ENCODE measurements at regions not wholly inside any gene's neighbourhood (a gene's known extent, or its start where the extent isn't known, plus 50 kb on each side); places are given as distances from the start of the nearest gene placed in this dataset.

DNA sequence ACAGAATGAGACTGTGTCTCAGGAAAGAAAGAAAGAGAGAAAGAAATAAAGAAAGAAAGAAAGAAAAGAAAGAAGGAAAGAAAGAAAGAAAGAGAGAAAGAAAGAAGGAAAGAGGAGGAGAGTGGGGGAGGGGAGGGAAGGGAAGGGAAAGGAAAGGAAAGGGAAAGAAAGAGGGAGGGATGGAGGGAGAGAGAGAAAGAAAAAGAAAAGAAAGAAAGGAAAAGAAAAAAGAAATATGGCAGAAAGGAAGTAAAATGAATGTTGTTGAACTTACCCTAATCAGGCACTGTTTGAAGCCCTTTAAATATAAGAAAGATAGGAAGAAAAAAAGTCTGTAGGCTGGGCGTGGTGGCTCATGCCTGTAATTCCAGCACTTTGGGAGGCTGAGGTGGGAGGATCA lies 276.1 kb downstream of the INSC start:
- no peak for DNase-seq

DNA sequence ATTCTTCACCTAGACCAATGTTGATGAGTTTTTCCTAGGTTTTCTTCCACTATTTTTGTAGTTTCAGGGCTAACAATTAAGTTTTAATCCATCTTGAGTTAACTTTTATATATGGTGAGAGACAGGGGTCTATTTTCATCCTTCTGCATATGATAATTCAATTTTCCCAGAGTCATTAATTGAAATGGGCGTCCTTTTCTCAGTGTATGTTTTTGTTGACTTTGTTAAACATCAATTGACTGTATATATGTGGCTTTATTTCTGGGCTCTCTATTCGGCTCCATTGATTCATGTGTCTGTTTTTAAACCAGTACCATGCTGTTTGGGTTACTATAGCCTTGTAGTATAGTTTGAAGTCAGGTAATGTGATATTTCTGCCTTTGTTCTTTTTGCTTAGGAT lies 282.1 kb downstream of the INSC start:
- no peak for DNase-seq

DNA sequence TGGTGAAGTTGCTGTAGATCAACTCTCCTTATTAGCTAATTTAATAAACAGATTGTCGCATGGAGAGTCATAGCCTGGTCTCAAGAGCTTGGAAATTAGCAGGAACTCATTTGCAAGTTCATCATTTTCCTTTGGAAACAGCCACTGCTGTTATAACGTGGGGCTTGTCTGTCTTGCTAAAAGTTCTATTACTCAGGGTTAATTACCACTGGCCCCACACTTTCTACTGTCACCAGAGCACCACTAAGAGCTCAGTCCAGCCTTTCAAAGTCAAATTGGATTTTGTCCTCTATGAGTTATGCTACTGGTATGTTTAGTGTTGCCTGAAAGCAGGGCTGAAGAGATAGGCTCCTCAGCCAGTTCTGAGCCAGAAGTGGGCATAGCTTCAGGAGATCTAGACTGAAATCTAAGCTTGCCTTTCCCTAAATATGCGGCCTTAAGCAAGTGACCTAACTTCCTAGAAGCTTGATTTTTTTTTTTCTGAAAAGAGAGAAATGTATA lies 292.2 kb downstream of the INSC start:
- DNase-seq, result no peak

DNA sequence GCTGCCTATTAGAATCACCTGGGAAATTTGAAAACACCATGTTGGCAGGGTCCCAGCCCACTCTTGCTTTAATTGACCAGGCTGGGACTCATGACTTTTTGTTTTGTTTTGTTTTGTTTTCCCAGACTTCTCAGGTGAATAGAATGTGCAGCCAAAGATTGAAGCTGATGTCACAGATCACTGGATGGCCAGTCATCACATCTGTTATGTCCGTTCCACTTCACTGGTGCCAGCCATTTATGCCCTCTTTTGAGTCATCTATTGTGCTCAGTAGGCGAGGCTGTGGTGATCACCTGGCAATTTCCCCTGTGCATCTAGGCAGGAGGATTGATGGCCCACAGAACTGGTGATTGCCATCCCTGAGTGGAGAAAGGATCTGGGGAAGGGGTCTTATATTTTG lies 297.3 kb downstream of the INSC start:
- DNase-seq, result peak; percentile 69

DNA sequence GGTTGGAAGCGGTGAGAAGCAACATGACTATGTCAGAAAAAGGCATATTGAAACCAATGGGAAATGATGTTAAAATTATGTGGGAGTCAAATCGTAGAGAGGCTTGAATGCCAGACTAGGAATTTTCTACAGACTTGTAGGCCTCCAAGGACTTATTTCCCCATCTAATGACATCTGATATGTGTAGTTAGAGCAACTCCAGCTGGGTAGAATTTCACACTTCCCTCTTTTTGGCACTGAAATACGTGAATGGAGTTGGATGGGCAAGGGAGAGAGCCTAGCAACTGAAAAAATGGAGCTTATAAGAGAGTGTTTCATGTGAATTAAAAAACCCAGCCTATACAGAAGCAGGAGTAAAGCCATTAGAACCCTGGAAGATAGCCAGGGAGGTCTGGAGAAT lies 304.2 kb downstream of the INSC start:
- no peak for DNase-seq

DNA sequence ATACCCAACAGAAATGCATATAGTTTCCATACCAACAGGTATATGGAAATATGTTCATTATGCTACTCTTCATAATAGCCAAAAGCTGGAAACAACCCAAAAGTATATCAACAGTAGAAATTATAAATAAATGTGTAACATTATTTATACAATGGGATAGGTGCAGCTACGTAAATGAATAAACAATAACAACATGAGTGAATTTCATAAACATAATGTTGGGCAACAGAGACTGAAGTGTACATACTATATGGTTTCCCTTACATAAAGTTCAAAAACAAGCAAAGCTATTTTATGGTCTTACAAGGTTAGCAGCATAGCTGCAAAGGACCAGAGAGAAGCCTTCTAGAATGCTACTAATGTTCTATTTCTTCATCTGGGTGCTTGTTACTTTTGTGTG lies 305.0 kb downstream of the INSC start:
- no peak for DNase-seq

DNA sequence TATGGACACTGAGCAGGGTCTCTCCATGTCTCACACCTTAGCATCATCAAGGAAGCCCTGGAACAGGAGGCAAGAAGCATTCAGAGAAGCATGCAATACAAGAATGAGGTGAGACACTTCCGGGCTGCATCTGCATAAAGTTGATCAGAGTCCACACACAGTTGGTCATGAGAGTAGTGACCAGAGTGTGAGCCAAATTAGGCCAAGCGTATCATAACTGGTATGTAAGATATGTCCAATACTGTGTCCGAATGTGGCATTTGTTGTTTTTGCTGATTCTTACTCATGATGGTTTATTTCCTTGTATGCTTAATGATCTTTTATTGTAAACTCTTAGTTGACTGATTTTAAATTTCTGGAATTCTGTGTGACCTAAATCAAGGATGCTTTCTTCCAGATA lies 315.7 kb downstream of the INSC start:
- no peak for DNase-seq

DNA sequence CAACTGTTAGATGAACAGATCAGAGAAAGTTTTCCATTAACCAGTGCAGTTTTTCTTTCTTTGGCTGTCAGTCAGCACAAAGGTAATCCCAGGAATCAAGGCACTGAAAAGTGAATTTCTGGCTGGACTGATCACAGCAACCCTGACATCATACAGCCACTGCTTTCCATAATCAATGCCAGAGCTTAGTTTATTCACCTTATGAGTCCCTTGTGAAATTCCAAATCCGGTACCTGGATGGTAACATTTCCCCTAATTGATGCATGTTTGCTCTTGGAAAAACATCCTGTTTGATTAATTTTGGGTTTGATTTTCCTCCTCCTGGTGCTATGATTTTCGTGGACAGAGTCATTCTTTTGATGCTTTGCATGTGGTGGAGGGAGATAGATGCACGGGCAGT lies 319.8 kb downstream of the INSC start:
- DNase-seq, result no peak

DNA sequence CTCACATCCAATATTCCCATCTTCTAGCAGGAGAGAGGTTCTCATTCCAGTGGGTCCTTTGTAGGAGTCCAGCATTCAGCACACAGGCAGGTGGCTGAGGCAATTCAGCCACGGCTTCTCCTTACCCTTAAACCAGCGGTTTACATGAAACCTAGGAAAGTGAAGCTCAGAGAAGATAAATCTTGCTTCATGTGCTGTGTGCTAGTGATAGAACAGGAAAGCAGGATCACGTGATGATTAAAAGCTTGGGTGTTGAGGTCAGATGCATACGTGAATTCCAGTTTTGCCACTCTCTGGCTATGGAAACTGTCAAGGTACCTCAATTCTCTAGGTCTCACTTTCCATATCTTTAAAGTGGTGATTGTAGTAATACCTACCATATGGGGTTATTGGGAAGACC lies 331.6 kb downstream of the INSC start:
- DNase-seq, result no peak

DNA sequence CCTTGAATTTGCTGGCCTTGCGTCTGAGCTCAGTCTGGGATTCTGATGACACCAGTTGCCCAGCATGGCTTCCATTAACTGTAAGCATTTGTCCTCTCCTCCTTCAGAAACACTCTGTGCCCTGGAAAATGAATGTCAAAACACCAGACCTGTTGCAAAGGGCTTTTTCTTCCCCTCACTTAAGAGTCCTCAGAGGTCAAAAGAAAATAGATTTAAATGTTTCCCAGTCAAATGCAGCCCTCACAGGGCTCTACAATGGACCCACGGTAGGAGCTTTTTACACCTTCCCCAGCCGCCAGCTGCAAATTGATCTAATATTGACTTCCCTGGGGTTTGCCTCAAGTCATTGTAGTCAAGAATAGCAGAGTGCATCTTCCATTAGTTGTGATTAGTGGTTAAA lies 332.2 kb downstream of the INSC start:
- no peak for DNase-seq

DNA sequence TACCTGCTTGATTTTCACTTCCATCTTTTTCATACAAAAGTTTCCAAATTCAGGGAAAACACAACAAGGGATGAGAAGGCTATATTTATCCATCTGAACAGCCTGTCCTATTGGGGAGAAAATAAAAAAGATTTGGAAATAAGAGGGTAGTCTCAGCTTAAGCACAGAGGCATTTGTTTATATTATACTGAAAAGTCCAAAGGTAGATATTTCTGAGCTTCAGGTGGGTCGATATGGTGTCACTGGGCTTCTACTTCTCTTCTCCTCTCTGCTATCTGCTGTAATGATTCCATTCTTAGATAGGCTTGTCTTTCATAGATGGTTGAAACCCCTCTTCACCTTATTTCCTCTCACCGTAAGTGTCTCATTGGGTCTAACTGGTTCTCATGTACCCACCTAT lies 337.0 kb downstream of the INSC start:
- no peak for DNase-seq

DNA sequence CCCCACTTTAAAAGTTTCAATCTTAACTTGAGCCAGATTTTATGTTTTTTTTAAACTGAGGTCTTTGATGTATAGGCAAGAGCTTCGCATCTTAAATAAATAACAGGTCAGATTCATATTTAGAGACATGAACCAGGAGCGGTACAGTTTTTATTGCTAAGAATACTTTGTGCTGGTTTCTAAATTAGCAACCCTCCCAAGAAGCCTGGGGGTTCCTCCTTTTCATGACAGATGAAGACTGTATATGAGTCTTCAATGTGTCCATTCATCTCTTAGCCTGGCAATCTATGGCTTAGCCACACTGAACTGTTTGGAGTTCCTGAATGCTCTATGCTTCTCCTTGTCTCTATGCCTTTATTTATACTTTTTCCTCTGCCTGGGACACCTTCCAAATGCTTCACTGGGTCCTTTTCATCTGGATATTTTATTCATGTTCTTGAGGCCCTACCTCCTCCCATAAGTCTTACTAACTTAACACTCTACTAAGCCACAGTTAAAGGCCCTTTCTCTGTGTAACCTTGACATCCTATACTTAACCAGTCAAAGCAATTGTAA lies 338.6 kb downstream of the INSC start:
- no peak for DNase-seq

DNA sequence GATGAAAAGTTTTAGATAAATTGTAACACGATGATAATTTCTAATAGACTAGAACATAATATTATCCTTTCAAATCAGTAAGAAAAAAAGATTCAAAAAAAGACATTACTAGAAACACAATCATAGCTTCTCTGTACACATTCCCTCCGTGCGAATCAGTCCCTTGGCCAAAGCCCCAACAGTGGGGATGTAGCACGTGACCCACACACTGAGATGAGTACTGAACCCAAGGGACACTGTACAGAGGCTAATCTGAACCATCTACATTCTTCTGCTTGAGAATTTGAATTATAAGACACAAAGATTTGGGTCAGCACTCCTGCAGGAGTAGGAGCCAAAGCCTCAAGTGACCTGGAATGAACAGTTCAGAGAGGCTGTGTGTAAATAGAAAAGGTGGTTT lies 353.7 kb downstream of the INSC start:
- no peak for DNase-seq

DNA sequence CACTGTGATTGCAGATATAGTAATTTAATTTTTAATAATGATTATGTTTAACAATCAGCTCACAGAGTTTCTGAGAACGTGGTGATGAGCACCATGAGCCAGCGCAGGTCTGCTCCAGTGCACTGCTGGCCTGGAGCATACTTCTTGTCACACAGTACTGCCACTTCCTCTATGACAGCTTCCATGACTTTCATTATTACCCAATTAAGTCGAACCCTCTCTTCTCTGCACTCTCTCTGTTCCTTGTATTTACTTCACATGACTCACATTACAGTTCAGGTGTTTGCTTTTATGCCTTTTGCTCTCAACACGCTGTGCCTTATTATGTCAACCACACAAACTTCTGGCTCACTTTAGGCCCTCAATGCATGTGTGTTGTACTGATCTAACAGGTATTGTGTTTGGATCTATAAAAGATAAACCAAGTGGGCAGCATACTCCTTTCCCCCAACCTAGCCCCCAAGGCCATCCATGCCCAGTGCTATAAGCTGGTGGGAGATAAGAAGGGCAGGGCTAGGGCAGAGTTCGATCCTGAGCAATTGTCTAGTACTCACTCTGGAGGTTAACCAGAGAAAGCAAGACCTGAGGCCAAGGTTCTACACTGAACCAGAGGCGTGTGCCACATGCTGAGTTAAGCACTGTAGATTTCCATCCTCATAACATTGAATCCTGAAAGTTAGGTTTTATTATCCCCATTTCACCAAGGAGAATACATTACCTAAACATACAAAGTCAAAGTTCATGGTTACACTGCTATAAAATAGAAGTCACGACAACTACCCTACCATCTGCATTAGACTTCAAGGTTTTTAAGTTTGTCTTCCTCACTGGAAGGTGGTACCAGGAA lies 356.5 kb downstream of the INSC start:
- no peak for DNase-seq

DNA sequence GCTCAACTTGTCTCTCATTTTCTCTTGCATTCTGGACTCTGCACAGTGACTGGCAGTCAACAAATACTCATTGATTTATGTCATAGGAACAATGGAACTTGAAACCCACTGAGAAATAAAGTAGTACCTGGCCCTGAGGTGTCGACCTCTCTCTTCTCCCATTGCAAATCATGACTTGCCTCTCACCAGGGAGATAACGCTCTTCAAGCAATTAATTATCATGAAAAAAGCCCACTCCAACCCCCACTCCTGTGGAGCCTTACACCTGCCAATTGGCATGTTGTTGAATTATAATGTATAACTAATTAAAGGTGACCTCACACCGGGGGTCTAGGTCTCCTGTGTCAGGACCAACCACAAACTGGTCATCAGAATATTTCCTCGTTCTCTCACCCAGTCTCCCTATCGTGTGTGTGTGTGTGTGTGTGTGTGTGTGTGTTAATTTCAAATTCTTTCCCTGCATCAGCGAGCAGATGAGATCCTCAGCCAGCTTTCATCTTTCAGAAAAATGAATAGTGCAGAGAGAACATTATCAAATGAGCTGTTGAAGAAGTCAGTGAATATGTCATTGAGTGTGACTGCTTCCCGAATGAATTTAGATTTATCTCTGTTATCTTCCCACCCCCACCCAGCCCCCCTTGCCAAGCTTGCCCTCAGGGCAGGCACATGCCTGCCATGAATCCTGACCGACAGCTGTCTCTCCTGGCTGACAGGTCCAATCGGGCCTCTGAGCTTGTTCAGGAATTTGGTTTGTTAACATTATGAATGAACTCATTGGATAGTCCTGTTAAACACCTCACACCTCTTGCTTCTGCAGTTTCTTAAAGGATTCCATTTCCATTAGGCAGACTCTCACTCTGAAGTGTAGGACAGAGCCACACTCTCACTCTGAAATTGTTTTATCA lies 357.4 kb downstream of the INSC start:
- DNase-seq, result peak; percentile 42

DNA sequence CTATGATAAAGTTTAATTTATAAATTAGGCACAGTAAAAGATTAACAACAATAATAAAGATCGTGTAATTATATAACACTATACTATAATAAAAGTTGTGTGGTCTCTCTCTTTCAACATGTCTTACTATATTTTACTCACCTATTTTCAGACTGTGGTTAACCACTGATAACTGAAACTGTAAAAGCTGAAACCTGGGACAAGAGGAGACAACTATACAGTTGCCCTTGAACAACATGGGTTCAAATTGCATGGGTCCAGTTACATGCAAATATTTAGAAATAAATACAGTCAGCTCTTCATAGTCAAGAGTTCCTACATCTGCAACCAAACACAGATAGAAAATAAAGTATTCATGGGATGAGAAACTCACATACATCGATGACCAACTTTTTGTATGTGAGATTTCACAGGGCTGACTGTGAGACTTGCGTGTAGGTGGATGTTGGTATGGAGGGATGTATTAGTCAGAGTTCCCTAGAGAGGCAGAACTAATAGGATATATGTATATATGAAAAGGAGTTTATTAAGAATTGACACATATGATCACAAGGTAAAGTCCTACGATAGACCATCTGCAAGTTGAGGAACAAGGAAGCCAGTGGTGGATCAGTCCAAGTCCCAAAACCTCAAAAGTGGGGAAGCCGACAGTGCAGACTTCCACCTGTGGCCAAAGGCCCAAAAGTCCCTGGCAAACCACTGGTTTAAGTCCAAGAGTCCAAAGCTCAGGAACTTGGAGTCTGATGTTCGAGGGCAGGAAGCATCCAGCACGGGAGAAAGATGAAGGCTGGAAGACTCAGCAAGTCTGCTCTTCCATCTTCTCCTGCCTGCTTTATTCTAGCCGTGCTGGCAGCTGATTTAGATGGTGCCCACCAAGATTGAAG lies 359.5 kb downstream of the INSC start:
- no peak for DNase-seq

DNA sequence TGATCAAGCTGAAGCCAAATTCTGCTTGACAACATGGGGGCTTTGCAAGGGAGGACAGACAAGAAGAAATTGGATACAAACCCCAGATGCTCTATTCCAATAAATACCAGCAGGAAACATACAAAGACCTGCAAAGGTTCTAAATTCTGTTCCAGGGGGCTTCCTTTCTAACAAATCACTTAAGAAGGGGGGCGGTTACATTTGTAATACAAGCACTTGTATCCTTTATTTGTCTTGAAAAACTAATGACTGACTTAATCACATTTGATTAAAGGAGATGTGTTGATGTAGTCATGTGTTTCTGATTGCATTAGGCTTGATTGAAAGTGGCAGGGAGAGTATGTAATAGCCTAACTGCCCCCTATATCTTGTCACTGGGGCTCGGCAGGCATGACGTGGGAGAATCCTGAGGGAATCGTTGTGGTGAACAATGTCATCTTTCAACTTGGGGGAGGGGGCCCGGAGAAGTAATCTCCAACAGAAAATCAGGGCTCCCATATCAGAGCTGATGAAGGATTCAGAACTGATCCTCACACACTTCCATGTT lies 361.7 kb downstream of the INSC start:
- no peak for DNase-seq

DNA sequence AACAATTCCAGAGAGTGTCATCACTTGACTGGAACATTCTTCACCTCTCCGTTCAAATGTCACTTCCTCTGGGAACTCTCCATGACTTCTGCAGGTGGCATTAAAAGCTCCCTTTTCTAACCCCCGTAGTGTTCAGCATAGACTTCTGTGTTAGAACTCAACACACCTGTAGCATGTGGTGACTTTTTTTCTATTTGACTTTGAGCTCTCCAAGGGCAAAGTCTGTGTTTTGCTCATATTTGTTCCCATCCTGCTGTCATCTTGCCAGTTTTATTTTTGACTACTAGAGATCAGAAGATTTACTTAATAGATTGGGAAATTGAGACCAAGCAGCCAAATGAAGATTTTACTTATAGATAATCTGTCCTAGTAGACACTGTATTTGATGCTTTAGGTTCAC lies 367.1 kb downstream of the INSC start:
- DNase-seq, result no peak

DNA sequence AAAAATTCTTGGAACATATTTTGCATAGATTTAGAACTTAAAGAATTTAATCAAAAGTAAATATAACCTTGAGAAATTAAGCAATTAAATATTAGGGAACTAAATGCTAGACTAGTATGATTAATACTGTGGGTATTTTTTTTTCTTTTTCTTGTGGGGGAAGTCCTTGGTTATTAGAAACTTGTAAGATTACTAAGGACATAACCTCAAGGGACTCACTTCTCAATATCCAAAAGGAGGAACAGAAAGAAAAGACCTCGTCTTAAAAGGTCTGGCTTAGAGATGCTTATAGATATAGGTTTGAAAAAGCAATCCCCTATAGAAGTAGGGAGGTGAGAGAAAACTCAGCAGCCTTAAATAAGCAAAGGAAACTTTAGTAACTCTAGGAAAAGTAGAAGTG lies 368.5 kb downstream of the INSC start:
- no peak for DNase-seq

DNA sequence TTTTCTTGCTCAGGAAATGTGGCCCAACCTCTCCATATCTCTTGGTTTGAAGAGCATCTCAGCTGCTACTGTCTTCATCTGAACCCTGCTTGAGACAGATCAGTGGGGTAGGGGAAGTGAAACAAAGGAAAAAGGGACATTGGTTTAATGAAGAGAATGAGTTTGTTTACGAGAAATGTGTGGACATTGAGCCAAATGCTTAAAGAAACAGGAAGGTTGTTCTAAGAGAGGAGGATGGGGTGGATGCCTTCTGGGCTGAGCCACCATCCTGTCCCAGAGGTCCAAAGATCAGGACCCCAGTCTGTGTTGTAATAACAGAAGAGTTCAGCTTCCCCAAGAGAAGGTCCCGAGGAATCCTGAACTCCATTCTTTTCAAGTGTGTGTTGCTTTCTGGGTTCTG lies 369.7 kb downstream of the INSC start:
- no peak for DNase-seq

DNA sequence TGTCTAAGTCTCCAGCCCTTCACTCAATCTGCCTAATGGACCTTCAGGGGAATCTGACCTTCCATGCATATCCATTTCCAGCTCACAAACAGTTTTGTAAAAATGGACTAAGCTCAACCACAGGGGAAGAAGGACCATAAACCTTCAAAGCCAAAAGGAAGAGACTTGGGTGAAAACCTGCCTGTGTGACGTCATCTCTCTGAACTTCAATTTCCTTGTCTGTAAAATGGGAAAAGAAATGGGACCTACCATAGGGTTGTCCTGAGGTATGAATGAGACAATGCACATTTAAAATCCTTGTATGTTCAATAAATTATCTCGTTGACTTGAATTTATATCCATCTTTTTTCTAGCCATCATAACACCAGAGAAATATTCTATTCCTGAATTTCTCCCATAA lies 370.7 kb downstream of the INSC start:
- DNase-seq, result no peak

DNA sequence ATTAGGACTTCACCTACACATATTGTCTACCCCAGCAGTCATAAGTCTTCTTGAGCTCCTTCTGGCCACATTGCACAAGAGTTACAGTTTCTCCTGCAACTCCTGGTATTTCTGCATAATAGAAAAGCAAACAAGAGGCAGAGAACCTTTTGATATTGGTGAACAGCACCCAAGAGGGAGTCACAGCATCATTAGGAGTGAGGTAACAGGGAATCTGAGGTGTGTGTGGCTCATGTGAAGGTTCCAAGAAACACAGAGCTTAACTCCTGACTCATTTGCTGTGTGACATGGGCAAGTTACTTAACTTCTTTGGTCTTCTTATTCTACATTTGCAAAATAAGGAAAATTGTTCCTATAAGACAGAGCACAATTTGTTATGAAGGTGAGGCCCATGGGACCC lies 374.6 kb downstream of the INSC start:
- no peak for DNase-seq

Data from DMS79 treated with DMSO at 0.1 percent for 48 hours (cell line).